ENCODE measurements at regions not wholly inside any gene's neighbourhood (a gene's known extent, or its start where the extent isn't known, plus 50 kb on each side); places are given as distances from the start of the nearest gene placed in this dataset.
A peak's percentile ranks its signal among the peaks of the same experiment; 100 is the strongest.
"Not testable (repeated sequence)": the region's sequence is repeated elsewhere in the genome, so short reads cannot be mapped to it uniquely, and the experiment has no call there.

- no peak for DNase-seq (ENCODE audit: low read depth)
Observed at GRCh38 chr1:214983126-214983869, 99.2 kb upstream of the KCNK2 start.

- no peak for DNase-seq (ENCODE audit: low read depth)
Observed at GRCh38 chr1:214989341-214989740, 93.2 kb upstream of the KCNK2 start.

GRCh38 chr1:214990619-214991018 lies 91.9 kb upstream of the KCNK2 start:
- DNase-seq (ENCODE audit: low read depth), result peak; percentile 86

DNA sequence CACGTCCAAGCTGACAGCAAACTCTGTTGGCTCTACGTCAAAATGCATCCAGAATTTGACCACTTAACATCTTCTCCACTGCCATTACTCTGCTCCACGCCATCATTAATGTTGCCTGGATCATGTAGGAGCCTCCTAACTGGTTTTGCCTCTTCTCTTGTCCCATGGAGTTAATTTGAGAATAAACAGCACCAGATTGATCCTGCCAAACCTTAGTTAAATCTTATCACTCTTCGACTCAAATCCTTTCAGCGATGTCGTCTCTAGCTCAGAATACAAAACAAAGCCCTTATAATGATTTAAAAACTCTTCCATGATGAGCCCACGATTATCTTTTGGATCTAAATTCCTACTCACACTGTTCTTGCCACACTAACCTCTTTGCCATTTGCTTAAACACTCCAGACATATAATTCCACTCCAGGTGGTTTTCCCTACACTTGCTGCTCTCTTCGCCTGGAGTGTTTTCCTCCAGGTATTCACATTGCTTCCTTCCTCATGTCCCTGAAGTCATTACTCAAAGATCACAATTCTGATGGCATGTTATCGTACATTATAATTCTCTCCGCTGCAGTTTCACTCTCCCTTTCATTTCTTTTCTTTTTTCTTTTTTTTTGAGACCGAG lies 90.7 kb upstream of the KCNK2 start:
- DNase-seq (ENCODE audit: low read depth), result no peak

- DNase-seq (ENCODE audit: low read depth), result no peak
Observed at GRCh38 chr1:214993419-214993818, 89.1 kb upstream of the KCNK2 start.

- DNase-seq (ENCODE audit: low read depth), result no peak
Observed at GRCh38 chr1:214997685-214998084, 84.9 kb upstream of the KCNK2 start.

GRCh38 chr1:215001419-215002021 lies 81.0 kb upstream of the KCNK2 start:
- DNase-seq (ENCODE audit: low read depth), result no peak

GRCh38 chr1:215002471-215002870 lies 80.1 kb upstream of the KCNK2 start:
- peak; percentile 90 for DNase-seq (ENCODE audit: low read depth)

DNA sequence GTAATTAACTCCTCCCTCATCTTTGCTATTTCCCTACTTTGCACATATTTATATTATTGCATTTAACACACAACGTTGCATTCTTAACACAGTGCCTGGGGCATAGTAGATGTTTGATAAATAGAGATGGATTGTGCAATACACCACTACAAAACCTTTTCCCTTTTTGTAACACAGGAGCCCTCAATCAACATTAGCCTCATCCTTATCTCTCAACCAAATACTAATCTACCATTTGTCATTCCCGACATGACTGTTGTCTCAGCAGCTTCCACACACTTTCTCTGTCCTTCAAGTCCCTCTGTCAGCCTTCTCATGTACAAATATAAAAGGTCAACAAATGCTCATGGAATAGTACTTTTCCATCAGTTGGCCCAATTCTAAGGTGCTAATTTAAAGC lies 78.9 kb upstream of the KCNK2 start:
- no peak for DNase-seq (ENCODE audit: low read depth)

- no peak for DNase-seq (ENCODE audit: low read depth)
Observed at GRCh38 chr1:215004121-215004827, 78.3 kb upstream of the KCNK2 start.

DNA sequence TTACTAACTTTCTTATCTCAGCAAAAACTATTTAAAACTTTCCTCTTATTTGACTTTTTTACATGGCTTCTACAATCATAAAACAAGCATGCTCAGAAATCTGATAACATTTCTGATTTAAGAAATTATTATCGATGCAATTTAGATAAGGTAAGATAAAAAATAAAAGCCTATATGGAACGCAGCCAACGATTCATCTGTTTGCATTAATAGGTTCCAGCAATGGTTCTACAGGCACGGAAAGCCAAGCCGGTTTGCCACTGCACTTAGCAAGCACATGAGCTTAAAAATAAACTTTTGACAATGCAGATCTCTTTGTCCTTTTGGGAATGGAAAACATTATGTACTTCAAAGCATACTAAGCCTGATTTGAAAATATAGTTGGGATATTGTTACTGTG lies 77.5 kb upstream of the KCNK2 start:
- no peak for DNase-seq (ENCODE audit: low read depth)

- no peak for DNase-seq (ENCODE audit: low read depth)
Observed at GRCh38 chr1:215005656-215006345, 76.7 kb upstream of the KCNK2 start.

- DNase-seq (ENCODE audit: low read depth), result no peak
Observed at GRCh38 chr1:215007880-215008279, 74.7 kb upstream of the KCNK2 start.

DNA sequence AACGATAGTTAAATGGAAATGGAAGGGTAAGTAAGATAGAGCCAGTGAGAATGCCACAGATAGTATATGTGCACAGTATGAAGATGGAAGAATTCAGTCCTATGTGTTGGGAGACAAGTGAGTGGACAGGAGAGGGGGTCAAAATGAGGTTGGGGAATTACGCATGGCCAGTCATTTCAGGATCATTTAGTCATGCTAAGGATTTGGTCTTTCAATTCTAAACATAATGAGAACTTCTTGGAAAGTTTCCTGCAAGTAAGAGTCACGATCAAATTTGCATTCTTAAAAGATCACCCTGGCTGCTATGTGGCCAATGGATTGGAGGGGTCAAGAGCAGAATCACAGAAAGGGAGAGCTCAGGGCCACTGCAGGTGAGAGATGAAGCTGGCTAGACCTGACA lies 64.0 kb upstream of the KCNK2 start:
- no peak for DNase-seq (ENCODE audit: low read depth)

DNA sequence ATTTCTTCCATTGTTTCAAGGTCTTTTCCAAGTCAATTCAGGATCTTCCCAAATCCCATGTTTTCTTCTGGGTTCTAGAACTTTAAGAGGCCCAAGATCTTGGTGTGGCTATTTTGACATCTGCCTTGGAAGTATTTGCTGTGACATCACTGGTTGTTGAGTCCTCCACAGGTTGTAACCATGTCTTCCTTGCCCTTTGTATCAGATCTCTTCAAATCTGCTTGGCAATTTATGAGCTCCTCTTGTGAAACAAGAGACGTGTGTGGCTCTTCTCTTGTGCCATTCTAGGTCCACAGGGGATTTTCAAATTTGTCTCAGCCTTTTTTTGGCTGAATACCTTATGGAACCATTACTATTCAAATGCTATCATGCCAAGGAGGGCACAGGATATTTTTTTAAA lies 60.3 kb upstream of the KCNK2 start:
- DNase-seq (ENCODE audit: low read depth), result no peak

DNA sequence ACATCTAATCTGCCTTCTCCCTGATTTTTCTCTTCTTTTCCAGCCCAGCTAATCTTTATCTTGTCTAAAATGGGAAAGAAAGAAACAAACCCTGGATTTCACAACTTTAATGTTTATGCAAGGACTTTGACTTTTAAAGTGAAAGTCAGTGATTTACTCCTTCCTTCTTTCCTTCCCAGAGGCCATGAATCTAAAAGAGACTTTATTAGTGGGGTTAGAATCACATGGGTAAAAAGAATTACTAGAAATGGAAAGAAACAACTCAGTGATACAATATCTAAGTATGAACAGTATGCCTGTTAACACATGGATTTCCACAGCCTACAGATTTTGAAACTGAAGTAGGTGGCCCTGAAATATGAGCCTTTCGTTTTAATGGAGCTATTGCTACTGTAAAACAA lies 59.8 kb upstream of the KCNK2 start:
- no peak for DNase-seq (ENCODE audit: low read depth)

DNA sequence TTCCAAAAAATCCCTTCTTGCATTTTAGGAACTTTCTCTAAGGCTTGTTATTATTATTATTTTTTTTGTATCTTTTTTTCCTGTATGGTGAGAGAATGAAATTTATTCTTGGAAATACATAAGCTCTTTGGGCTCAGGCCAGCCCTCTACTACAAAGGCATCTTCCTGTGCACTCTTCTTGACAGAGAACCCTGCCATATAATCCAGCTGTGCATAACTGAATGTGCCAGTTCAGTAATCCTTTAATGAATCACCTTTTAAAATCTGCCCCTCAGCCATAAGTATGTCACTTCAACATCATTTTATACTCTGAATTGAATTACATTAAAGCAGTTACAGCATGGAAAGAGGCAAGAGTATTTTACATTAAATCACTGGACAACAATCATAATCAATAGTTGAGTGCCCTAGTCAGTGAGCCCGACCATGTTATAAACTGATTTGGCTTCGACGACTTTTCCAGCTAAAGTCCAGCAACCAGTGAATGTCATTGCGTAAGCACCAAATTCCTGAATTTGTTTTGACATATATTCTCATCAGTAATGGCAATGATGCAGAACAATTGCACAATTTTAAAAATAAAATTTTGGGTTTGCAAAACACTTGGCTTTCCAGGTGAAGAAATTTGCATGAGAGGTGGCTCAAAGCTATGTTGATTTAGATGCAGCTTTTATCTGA lies 59.2 kb upstream of the KCNK2 start:
- no peak for DNase-seq (ENCODE audit: low read depth)

- no peak for DNase-seq (ENCODE audit: low read depth)
Observed at GRCh38 chr1:215028954-215029353, 53.6 kb upstream of the KCNK2 start.

DNA sequence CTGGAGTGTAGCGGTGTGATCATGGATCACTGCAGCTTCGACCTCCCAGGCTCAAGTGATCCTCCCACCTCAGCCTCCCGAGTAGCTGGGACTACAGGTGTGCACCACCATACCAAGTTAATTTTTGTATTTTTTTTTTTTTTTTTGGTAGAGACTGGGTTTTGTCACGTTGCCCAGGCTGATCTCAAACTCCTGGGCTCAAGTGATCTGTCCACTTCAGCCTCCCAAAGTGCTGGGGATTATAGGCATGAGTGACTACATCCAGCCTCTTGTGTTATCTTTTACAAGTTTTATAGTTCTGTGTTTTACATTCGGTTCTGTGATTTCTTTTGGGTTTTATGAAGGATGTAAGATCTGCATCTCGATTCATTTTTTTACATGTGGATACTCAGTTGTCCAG lies 52.0 kb upstream of the KCNK2 start:
- DNase-seq (ENCODE audit: low read depth), result not testable (repeated sequence)

DNA sequence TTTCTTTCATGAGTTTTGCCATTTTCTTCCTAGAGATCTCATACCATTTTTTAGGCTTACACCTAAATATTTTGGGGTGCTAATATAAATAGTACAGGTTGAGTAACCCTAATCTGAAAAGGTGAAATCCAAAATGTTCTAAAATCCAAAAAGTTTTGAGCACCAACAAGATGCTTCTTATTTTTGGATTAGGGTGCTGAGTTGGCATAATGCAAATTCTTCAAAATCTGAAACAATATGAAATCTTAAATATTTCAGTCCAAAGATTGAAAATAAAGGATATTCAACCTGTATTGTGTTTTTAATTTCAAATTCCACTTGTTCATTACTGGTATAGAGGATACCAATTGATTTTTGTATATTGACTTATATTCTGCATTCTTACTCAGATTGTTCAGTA lies 51.1 kb upstream of the KCNK2 start:
- no peak for DNase-seq (ENCODE audit: low read depth)

Data from HS-27A (cell line).